HL-60 (cell line): ENCODE measurements at regions not wholly inside any gene's neighbourhood (a gene's known extent, or its start where the extent isn't known, plus 50 kb on each side); places are given as distances from the start of the nearest gene placed in this dataset.

Source experiments
- DNase-seq, 2 experiments: peaks; one replicate each; pipeline ENCODE4 v3.0.0-alpha.2; 2010 to 2020; ENCODE audit warnings: low read depth in 1 of 2, low spot score in 1 of 2
- H3K27ac ChIP-seq: fragments of 250-450 bp; sonication (Bioruptor Pico); replicated peaks from 2 replicates; pipeline ENCODE4 v1.5.1; 2020; ENCODE audit warnings: mild to moderate bottlenecking, moderate library complexity
- H3K27me3 ChIP-seq: fragments of 250-450 bp; sonication (Bioruptor Pico); 2 replicates; pipeline ENCODE4 v1.5.1; 2021; ENCODE audit warnings: mild to moderate bottlenecking, moderate library complexity; ENCODE audit not compliant: insufficient read depth, poor library complexity, severe bottlenecking
- H3K4me3 ChIP-seq: replicated peaks from 2 replicates; pipeline ENCODE4 v1.5.1; 2011; ENCODE audit warnings: mild to moderate bottlenecking, control low read depth, low read length; ENCODE audit not compliant: insufficient read depth
- GABPA ChIP-seq: IDR thresholded peaks from 2 replicates; pipeline ENCODE4 v1.6.1; 2012; ENCODE audit warnings: low read depth
- POLR2AphosphoS5 ChIP-seq: IDR thresholded peaks from 2 replicates; pipeline ENCODE4 v1.6.1; 2012; ENCODE audit warnings: low read depth
- REST ChIP-seq: IDR thresholded peaks from 2 replicates; pipeline ENCODE4 v1.6.1; 2012; ENCODE audit warnings: low read depth; ENCODE audit not compliant: insufficient replicate concordance
- SPI1 ChIP-seq: IDR thresholded peaks from 2 replicates; pipeline ENCODE4 v1.6.1; 2012; ENCODE audit warnings: low read depth, mild to moderate bottlenecking, borderline replicate concordance
- TF ChIP-seq, protein P1 (sequence below): IDR thresholded peaks from one replicate; pipeline ENCODE4 v1.5.1; 2011; ENCODE audit warnings: low read length, control low read depth, inconsistent platforms; ENCODE audit not compliant: insufficient read depth

DNA sequence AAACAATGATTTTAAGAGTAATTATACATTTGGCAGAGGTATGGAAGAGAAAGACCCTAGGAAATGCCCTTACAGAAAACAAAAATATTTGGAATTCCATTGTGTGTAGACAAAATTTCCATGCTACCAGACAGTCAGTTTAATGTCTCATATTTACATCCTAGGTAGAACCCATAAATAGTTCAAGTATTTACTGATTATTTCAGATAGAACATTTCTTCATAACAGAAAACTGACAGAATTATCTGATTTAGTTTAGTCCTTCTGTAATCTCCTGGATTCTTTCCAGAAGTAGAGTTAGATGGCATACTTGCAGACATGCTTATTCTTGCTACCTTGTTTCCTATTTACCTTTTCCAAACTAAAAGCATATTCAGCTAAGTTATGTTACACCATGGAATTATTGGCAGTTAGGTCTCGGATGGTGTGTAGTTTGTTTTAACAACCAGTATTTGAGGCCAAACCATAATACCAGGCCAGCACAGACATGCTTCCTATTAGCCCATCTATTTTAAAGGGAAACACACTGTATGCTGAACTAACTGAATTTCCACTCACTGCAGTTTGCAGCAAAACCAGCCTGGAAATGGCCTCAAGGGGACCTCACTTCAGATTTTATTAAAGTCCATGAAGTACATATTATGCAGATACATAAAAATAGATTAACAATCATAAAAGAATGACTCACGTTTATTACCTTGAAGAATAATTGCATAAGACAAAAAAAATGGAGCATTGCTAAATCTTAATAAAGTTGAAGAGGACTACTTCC is 126.6 kb upstream of the LRIG3 start:
- no peak overlapping the region for H3K4me3 ChIP-seq
- H3K27ac ChIP-seq: no peak overlapping the region
- TF ChIP-seq SPI1 (no peak), REST (no peak), GABPA (no peak), POLR2AphosphoS5 (no peak)
- TF ChIP-seq, protein P1, sequence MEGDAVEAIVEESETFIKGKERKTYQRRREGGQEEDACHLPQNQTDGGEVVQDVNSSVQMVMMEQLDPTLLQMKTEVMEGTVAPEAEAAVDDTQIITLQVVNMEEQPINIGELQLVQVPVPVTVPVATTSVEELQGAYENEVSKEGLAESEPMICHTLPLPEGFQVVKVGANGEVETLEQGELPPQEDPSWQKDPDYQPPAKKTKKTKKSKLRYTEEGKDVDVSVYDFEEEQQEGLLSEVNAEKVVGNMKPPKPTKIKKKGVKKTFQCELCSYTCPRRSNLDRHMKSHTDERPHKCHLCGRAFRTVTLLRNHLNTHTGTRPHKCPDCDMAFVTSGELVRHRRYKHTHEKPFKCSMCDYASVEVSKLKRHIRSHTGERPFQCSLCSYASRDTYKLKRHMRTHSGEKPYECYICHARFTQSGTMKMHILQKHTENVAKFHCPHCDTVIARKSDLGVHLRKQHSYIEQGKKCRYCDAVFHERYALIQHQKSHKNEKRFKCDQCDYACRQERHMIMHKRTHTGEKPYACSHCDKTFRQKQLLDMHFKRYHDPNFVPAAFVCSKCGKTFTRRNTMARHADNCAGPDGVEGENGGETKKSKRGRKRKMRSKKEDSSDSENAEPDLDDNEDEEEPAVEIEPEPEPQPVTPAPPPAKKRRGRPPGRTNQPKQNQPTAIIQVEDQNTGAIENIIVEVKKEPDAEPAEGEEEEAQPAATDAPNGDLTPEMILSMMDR: no peak
- DNase-seq: no peak
- no peaks in the 10 kb centered on the region for H3K27me3 ChIP-seq

GRCh38 chr12:59044791-59045190 is 124.5 kb upstream of the LRIG3 start:
- Histone ChIP-seq H3K27me3 (no peaks in the 10 kb centered on the region), H3K4me3 (no peak overlapping the region), H3K27ac (no peak overlapping the region)
- no peak for TF ChIP-seq POLR2AphosphoS5
- TF ChIP-seq REST: no peak
- TF ChIP-seq, protein P1: no peak
- no peak for TF ChIP-seq SPI1
- TF ChIP-seq GABPA: no peak
- no peak for DNase-seq

DNA sequence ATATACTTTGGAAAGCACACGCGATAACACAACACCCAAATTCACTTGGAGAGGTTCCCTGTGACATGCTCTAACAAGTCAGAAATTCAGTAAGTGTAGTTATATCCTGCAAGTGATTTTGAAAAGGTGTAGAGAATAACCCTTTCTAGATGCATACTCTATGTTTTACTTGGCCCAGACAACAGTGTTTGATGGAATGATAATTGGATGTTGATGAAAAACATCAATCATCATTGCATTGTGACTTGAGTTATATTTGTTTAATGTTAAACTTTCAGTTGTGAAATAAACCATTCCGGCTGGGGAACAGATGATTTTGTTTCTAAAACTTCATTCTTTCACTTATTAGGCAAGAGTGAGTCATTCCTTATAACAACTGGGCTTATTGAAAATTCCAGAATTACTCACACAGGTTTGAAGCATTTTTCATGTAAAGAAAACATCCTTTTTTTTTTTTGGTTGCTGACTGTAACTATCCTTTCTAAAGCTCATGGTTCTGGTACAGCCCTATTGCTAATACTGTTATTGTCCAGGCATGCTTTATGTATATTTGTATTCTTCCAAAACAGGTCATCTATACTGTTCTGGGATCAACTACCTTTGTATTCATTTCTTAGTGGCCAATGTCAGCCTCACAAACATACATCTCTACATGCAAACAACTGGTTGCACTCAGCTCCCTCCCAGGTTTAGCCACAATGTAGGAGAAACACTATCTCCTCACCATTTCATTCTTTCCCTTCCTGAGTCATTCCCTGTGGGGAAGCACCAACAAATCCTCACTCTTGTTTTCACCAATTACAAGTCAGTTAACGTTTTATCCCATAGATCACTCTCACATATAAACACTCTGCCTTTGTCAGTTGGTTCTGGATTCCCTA is 121.2 kb upstream of the LRIG3 start:
- H3K4me3 ChIP-seq: no peak overlapping the region
- no peak for DNase-seq
- H3K27me3 ChIP-seq: no peaks in the 10 kb centered on the region
- no peak overlapping the region for H3K27ac ChIP-seq
- no peak for TF ChIP-seq SPI1
- TF ChIP-seq REST: no peak
